Upper lobe of left lung (tissue), 6 donors: ENCODE measurements at regions not wholly inside any gene's neighbourhood (a gene's known extent, or its start where the extent isn't known, plus 50 kb on each side); places are given as distances from the start of the nearest gene placed in this dataset.

Experiments used
- ATAC-seq, 2 donors: fragments of 200-7000 bp; cut with Tn5 transposase; one replicate each; pipeline ENCODE4 v1.9.1; 2022; ENCODE audit warnings: mild to moderate bottlenecking in 2 of 2, moderate library complexity in 2 of 2; ENCODE audit not compliant: low FRiP score in 2 of 2
- DNase-seq, 2 donors: peaks; one replicate each; pipeline ENCODE4 v3.0.0-alpha.2; 2019 to 2020
- H3K27ac ChIP-seq, 4 donors: fragments of 200-600 bp; sonication (generic); one replicate each; pipeline ENCODE4 v1.5.1; 2016 to 2019
- H3K27me3 ChIP-seq, 4 donors: fragments of 200-600 bp; sonication (generic); one replicate each; pipeline ENCODE4 v1.5.1; 2017 to 2019
- H3K36me3 ChIP-seq, 4 donors: fragments of 200-600 bp; sonication (generic); one replicate each; pipeline ENCODE4 v1.5.1; 2016 to 2019
- H3K4me1 ChIP-seq, 4 donors: fragments of 200-600 bp; sonication (generic); one replicate each; pipeline ENCODE4 v1.5.1; 2018 to 2019
- H3K4me3 ChIP-seq, 4 donors: fragments of 200-600 bp; sonication (generic); one replicate each; pipeline ENCODE4 v1.5.1; 2017 to 2019; ENCODE audit warnings: mild to moderate bottlenecking in 2 of 4, moderate library complexity in 1 of 4
- H3K9me3 ChIP-seq, 4 donors: fragments of 200-600 bp; sonication (generic); one replicate each; pipeline ENCODE4 v1.5.1; 2018 to 2019
- EP300 ChIP-seq, 4 donors: sonication (generic); formaldehyde crosslinking; IDR thresholded peaks; one replicate each; pipeline ENCODE4 v1.5.1; 2017; ENCODE audit warnings: antibody characterized with exemption in 4 of 4, control low read depth in 2 of 4
- POLR2A ChIP-seq, 4 donors: fragments of 450-650 bp; IDR thresholded peaks; one replicate each; pipeline ENCODE4 v1.5.1; 2016 to 2017; ENCODE audit warnings: antibody characterized with exemption in 4 of 4, mild to moderate bottlenecking in 2 of 4
- POLR2AphosphoS5 ChIP-seq, 2 donors: sonication (generic); formaldehyde crosslinking; IDR thresholded peaks; one replicate each; pipeline ENCODE4 v1.5.1; 2017; ENCODE audit warnings: antibody characterized with exemption in 2 of 2
- WGBS, 2 donors: methylation state at CpG; one replicate each; pipeline ENCODE4 v1.1.5; 2017 to 2018; 5-methylcytosine and 5-hydroxymethylcytosine counted together
- TF ChIP-seq, protein P1 (sequence below), 6 experiments: fragments of 450-650 bp in 4 of 6; fragments of 200-600 bp in 2 of 6; sonication (generic) in 2 of 6; IDR thresholded peaks; one replicate each; pipeline ENCODE4 v1.5.1; 2016 to 2019; ENCODE audit warnings: antibody characterized with exemption in 6 of 6
- donor health status: DM: no; HTN: no; CAD: no; lungs with moderate emphysema.
- donor health status: DM: no; HTN: yes; CAD: no; lungs with severe emphysema.

DNA sequence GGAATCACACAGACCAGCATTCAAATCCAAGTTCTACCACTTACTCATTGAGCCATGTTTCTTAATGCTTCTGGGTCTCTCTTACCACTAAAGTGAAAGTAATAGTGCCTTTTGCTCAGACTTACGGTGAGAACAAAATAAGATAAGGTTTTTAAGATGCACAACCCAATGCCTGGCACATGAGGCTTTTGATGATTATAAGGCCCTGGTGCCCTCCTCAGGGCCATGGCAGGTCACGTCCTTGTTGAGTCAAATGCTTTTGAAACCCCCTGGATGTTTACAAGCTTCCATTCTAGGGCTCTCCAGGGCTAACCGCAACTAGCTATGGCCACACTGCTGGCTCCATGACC lies 76.0 kb downstream of the TENT5C start:
- ATAC-seq: no peak
- Histone ChIP-seq H3K4me3 (no peak overlapping the region), H3K4me1 (no peaks in the 10 kb centered on the region)

DNA sequence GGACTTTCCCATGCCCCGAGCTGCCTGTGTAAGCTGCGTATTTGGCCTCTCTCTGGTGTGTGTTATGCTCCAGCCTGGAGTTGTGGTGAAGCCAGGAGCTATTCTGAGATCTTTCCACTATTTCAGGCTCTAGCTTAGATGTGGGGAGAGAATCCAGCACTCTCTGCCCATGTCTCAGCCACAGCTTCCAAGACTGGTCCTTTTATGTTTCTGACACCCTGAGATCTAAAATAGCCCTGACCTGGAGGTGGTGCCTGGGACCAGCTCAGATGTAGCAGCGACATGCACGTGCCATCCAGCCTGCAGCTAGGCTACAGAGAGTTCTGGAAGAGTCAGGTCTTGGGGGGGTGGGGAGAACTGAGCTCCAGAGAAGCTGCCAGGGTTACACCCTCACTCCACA lies 76.5 kb downstream of the TENT5C start:
- WGBS, 2 donors: 77 to 83% methylated on average over 4 of the region's 4 CpGs
- H3K27ac ChIP-seq: no peak overlapping the region

More for the DNA sequence above, 76.0 kb downstream of the TENT5C start:
- no peaks in the 10 kb centered on the region for H3K9me3 ChIP-seq
- no peak overlapping the region for H3K27ac ChIP-seq
- no peaks in the 10 kb centered on the region for H3K27me3 ChIP-seq
- TF ChIP-seq EP300 (IDR thresholded peaks at IDR 0.05): no peak
- no peak for TF ChIP-seq POLR2A (IDR thresholded peaks at IDR 0.05)
- TF ChIP-seq POLR2AphosphoS5 (IDR thresholded peaks at IDR 0.05): no peak
- TF ChIP-seq, protein P1, sequence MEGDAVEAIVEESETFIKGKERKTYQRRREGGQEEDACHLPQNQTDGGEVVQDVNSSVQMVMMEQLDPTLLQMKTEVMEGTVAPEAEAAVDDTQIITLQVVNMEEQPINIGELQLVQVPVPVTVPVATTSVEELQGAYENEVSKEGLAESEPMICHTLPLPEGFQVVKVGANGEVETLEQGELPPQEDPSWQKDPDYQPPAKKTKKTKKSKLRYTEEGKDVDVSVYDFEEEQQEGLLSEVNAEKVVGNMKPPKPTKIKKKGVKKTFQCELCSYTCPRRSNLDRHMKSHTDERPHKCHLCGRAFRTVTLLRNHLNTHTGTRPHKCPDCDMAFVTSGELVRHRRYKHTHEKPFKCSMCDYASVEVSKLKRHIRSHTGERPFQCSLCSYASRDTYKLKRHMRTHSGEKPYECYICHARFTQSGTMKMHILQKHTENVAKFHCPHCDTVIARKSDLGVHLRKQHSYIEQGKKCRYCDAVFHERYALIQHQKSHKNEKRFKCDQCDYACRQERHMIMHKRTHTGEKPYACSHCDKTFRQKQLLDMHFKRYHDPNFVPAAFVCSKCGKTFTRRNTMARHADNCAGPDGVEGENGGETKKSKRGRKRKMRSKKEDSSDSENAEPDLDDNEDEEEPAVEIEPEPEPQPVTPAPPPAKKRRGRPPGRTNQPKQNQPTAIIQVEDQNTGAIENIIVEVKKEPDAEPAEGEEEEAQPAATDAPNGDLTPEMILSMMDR (IDR thresholded peaks at IDR 0.05): no peak
- no peak for DNase-seq
- H3K36me3 ChIP-seq: no peaks in the 10 kb centered on the region
- 70 to 89% methylated on average over 3 of the region's 3 CpGs for WGBS, 2 donors

GRCh38 chr1:117683571-117684285 lies 77.9 kb downstream of the TENT5C start:
- Histone ChIP-seq H3K4me3 (no peak overlapping the region), H3K4me1 (no peaks in the 10 kb centered on the region), H3K9me3 (no peaks in the 10 kb centered on the region), H3K27me3 (no peaks in the 10 kb centered on the region), H3K27ac (no peak overlapping the region), H3K36me3 (no peaks in the 10 kb centered on the region)
- DNase-seq (no peak), ATAC-seq (peak in 1 of 2 donors; percentile 13)
- TF ChIP-seq POLR2AphosphoS5 (IDR thresholded peaks at IDR 0.05): no peak
- TF ChIP-seq, protein P1 (IDR thresholded peaks at IDR 0.05): no peak
- TF ChIP-seq EP300 (IDR thresholded peaks at IDR 0.05): no peak
- no peak for TF ChIP-seq POLR2A (IDR thresholded peaks at IDR 0.05)
- 89 to 92% methylated on average over 5 to 6 of the region's 6 CpGs for WGBS, 2 donors

More for the DNA sequence above, 76.5 kb downstream of the TENT5C start:
- ATAC-seq (no peak), DNase-seq (no peak)
- Histone ChIP-seq H3K4me3 (no peak overlapping the region), H3K9me3 (no peaks in the 10 kb centered on the region), H3K36me3 (no peaks in the 10 kb centered on the region), H3K4me1 (no peaks in the 10 kb centered on the region), H3K27me3 (no peaks in the 10 kb centered on the region)
- TF ChIP-seq EP300 (IDR thresholded peaks at IDR 0.05): no peak
- no peak for TF ChIP-seq POLR2A (IDR thresholded peaks at IDR 0.05)
- no peak for TF ChIP-seq POLR2AphosphoS5 (IDR thresholded peaks at IDR 0.05)
- TF ChIP-seq, protein P1 (IDR thresholded peaks at IDR 0.05): no peak

GRCh38 chr1:117685936-117686806 lies 80.3 kb downstream of the TENT5C start:
- no peaks in the 10 kb centered on the region for H3K4me1 ChIP-seq
- WGBS, 2 donors: 65 to 70% methylated on average over 6 of the region's 6 CpGs
- no peaks in the 10 kb centered on the region for H3K36me3 ChIP-seq
- DNase-seq (no peak), ATAC-seq (no peak)
- TF ChIP-seq POLR2A (IDR thresholded peaks at IDR 0.05) (no peak), POLR2AphosphoS5 (IDR thresholded peaks at IDR 0.05) (no peak), EP300 (IDR thresholded peaks at IDR 0.05) (no peak)
- TF ChIP-seq, protein P1 (IDR thresholded peaks at IDR 0.05): no peak
- H3K27me3 ChIP-seq: no peaks in the 10 kb centered on the region
- H3K9me3 ChIP-seq: no peaks in the 10 kb centered on the region
- H3K27ac ChIP-seq: no peak overlapping the region
- H3K4me3 ChIP-seq: no peak overlapping the region
